GM18508 (cell line): ENCODE measurements at regions not wholly inside any gene's neighbourhood (a gene's known extent, or its start where the extent isn't known, plus 50 kb on each side); places are given as distances from the start of the nearest gene placed in this dataset.
"Not testable (repeated sequence)": the region's sequence is repeated elsewhere in the genome, so short reads cannot be mapped to it uniquely, and the experiment has no call there.

Source experiments
- ATAC-seq: cut with Tn5 transposase; IDR thresholded peaks from one replicate; pipeline ENCODE4 v1.9.1; 2021; ENCODE audit warnings: moderate number of reproducible peaks; ENCODE audit not compliant: insufficient read depth, unreplicated experiment

DNA sequence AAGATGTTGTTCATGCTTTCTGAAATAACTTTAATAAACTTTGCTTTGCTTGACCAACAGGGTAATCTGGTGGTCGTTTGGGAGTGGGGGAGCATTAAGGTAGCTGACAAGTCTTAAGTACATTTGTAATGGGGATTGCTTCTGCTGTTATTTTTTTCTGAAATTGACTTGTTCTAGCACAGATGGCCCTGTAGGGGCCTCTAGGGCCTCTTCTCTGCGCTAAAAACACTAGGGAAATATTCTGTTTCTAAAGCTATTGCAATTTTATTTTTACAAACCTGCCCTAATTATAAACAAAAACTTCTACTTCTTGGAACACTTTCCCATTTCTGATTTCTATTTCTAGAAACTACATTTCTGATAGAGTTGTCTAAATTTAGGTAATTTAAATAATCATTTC is 191.3 kb upstream of the KCNJ3 start:
- no peak for ATAC-seq

DNA sequence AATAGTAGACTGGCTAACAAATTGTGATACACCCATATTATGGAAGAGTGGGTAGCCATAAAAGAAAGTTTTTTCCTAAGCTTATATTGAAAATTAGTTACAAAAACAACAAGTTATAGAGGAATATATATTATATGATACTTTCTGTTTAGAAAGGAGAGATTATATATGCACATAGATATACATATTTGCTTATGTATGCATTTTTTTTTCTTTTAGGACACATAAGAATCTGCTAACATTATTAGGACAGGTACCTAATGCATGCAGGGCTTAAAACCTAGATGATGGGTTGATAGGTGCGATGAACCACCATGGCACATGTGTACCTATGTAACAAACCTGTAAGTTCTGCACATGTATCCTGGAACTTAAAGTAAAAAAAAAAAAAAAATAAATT is 179.6 kb upstream of the KCNJ3 start:
- no peak for ATAC-seq

- not testable (repeated sequence) for ATAC-seq
Measured at GRCh38 chr2:154520951-154521350, 177.5 kb upstream of the KCNJ3 start.

DNA sequence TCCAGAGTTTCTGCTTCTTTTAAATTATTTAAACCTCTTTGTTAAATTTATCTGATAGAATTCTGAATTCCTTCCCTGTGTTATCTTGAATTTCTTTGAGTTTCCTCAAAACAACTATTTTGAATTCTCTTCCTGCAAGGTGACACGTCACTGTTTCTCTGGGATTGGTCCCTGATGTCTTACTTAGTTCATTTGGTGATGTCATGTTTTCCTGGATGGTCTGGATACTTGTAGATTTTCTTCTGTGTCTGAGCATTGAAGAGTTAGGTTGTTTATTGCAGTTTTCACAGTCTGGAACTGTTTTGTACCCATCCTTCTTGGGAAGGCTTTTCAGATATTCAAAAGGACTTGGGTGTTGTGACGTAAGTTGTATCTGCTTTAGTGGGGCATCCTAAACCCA is 172.3 kb upstream of the KCNJ3 start:
- no peak for ATAC-seq

- ATAC-seq, result no peak
Measured at GRCh38 chr2:154527962-154528361, 170.5 kb upstream of the KCNJ3 start.

DNA sequence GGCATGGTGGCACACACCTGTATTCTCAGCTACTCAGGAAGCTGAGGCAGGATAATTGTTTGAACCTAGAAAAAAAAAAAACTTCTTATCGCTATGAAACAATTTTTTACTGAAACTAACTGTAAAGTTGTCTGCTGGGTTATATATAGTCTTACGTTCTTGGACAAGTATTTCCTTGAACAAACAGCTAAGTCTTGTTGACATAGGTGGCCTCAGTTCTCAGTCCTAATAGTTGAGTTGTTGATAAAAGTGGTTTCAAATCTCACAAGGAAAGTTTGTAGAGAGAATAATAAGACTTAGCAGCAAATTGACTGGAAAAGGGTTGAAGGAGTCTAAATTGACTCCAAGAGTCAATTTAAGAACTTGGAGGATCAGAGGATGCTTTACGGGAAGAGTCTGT is 166.5 kb upstream of the KCNJ3 start:
- no peak for ATAC-seq

GRCh38 chr2:154532763-154533162 is 165.7 kb upstream of the KCNJ3 start:
- no peak for ATAC-seq

GRCh38 chr2:154533300-154533940 is 165.1 kb upstream of the KCNJ3 start:
- ATAC-seq, result no peak

- ATAC-seq, result no peak
Measured at GRCh38 chr2:154537024-154537423, 161.5 kb upstream of the KCNJ3 start.

GRCh38 chr2:154537843-154538450 is 160.5 kb upstream of the KCNJ3 start:
- ATAC-seq, result no peak

DNA sequence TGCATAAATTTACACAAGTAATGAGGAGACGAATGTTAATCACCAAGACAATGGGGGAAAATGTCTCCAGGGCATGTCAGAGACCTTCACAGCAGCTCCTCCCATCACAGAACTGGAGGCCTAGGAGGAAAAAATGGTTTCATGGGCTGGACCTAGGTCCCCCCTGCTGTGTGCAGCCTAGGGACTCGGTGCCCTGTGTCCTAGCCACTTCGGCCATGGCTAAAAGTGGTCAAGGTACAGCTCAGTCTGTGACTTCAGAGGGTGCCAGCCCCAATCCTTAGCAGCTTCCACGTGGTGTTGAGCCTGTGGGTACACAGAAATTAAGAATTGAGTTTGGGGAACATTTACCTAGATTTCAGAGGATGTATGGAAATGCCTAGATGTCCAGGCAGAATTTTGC is 152.2 kb upstream of the KCNJ3 start:
- ATAC-seq, result no peak

DNA sequence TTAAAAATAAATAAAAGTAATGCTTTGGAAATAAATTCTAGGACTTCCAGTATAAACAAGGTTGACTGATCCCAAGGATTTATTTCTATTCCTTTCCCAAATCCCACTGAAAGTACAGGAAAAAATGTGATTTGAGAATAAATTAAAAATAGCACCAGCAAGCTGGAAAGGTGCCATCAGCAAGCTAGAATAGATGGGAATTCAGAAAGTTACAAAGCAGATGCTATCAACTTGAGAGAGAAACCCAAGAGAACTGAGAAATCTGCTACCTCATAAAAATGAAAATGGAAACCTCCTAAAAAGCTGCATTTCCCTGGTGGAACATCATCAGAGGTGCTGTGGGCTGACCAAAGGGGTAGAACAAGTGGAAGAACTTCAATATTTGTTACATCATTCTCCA is 148.6 kb upstream of the KCNJ3 start:
- no peak for ATAC-seq

DNA sequence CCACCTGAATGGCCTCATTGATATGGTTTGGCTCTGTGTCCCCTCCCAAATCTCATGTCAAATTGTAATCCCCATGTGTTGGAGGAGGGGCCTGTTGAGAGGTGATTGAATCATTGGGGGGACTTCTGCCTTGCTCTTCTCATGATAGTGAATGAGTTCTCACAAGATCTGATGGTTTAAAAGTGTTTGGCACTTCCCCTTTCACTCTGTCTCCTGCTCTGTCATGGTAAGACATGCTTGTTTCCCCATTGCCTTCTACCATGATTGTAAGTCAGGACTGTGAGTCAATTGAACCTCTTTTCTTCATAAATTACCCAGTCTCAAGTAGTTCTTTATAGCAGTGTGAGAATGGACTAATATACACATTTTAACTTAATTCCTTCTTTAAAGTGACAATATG is 146.8 kb upstream of the KCNJ3 start:
- ATAC-seq, result no peak

DNA sequence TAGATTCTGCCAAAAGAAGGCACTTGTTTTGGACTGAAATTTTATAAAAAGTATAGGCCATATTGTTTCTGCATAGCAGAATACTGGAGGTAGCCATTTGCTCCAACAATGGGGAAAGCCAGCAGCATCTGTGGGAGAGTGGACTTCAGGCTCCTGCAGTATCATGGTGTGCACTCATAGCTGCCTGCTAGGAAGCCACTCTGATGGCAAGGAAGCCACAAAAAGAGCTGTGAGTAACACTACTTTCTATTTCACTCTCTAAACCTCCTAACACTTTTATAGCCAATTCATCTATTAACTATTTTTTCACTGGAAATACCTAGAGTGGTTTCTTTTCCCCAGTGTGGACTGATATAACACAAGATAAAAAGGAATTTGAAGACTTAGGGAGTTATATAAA is 144.4 kb upstream of the KCNJ3 start:
- ATAC-seq, result no peak

DNA sequence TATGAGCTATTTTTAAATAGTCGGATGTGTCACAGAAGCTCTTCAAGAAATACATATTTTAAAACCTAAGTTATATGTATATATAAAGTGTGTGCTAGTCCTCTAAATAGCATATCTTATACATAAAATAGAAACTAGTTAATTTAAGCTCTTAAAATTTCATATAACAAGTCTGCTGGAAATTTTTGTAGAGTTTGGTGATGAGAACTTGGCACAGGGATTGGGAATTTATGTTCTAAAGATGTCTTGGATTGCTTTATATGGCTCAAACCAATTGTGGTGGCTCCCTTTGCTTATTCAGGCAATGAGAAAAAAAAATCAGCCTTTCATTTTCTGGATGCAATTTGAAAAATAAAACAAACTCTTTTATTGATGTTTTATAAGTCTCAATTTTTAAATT is 142.8 kb upstream of the KCNJ3 start:
- no peak for ATAC-seq

GRCh38 chr2:154556146-154556545 is 142.3 kb upstream of the KCNJ3 start:
- ATAC-seq, result peak; percentile 54

GRCh38 chr2:154556607-154557006 is 141.9 kb upstream of the KCNJ3 start:
- no peak for ATAC-seq

- no peak for ATAC-seq
Measured at GRCh38 chr2:154557906-154558305, 140.6 kb upstream of the KCNJ3 start.

- ATAC-seq, result no peak
Measured at GRCh38 chr2:154565433-154565832, 133.1 kb upstream of the KCNJ3 start.

DNA sequence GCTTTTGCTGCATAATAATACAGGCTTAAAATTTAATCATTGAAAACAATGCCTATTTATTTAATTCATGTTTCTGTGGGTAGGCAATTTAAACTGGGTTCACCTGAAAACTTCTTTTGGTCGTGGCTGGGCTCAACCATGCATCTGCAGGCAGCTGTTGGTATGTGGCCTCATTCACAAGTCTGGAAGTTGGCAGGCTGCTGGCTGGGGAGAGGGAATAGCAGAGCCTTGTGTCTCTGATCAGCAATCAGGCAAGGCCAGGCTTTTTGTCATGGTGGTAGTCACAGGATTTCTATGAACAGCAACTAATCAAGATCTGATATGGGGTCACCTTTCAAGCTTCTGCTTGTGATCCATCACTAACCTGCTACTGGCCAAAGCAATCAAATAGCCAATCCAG is 130.1 kb upstream of the KCNJ3 start:
- ATAC-seq, result no peak

DNA sequence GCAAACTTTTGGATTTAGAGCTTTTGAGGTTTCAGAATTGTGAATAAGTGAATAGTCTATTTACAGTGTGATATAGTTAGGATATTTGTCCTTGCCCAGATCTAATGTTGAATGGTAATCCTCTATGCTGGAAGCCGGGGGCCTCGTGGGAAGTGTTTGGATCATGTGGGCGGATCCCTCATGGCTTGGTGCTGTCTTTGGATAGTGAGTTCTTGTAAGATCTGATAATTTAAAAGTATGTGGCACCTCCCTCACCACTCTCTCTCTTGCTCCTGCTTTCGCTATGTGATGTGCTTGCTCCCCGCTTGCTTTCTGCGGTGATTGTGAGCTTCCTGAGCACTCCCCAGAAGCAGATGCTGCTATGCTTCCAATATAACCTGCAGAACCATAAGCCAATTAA is 128.0 kb upstream of the KCNJ3 start:
- ATAC-seq, result no peak

- ATAC-seq, result not testable (repeated sequence)
Measured at GRCh38 chr2:154576699-154577098, 121.8 kb upstream of the KCNJ3 start.
